T-cell (primary cell): ENCODE measurements at regions not wholly inside any gene's neighbourhood (a gene's known extent, or its start where the extent isn't known, plus 50 kb on each side); places are given as distances from the start of the nearest gene placed in this dataset.
"Not testable (repeated sequence)": the region's sequence is repeated elsewhere in the genome, so short reads cannot be mapped to it uniquely, and the experiment has no call there.

Experiments used
- ATAC-seq, 4 experiments: fragments of 200-7000 bp in 3 of 4; fragments of 150-1000 bp in 1 of 4; cut with Tn5 transposase; replicated peaks in 1 of 4; 1 replicate in 3 of 4; 2 replicates in 1 of 4; pipeline ENCODE4 v1.10.0; 2021; ENCODE audit warnings: moderate library complexity in 3 of 4, mild to moderate bottlenecking in 2 of 4, moderate number of reproducible peaks in 1 of 4
- CTCF ChIA-PET, 2 donors: fragments of 300-600 bp; sonication (Branson Sonifier 250); formaldehyde crosslinking; loops; one replicate each; lab custom pipeline; 2022; ENCODE audit warnings: antibody characterized with exemption in 2 of 2; lab: Charles Lee
- POLR2A ChIA-PET, 2 donors: fragments of 300-600 bp; sonication (Branson Sonifier 250); formaldehyde crosslinking; loops; one replicate each; lab custom pipeline; 2022; ENCODE audit warnings: antibody characterized with exemption in 2 of 2; lab: Charles Lee
- DNase-seq, 35 experiments: peaks; one replicate each; pipeline versions ENCODE4 v3.0.0 to v3.0.0-alpha.2; 2013 to 2023
- H3K27ac ChIP-seq: one replicate; pipeline ENCODE4 v1.5.1; 2013; ENCODE audit warnings: low read length
- H3K27me3 ChIP-seq, 2 experiments: replicated peaks in 1 of 2; 1 replicate in 1 of 2; 2 replicates in 1 of 2; pipeline versions ENCODE4 v1.6.1 to v1.7.0; 2013; ENCODE audit warnings: low read length in 1 of 2, mixed read lengths in 1 of 2; ENCODE audit not compliant: control insufficient read depth in 2 of 2, insufficient read depth in 2 of 2; ENCODE audit errors: extremely low read depth in 1 of 2
- H3K36me3 ChIP-seq, 2 donors: 1 replicate in 1 of 2; 2 replicates in 1 of 2; pipeline versions ENCODE4 v1.6.1 to v1.7.0; 2013; ENCODE audit warnings: low read length in 1 of 2; ENCODE audit not compliant: control insufficient read depth in 2 of 2, insufficient read depth in 1 of 2; ENCODE audit errors: extremely low read depth in 1 of 2
- H3K4me1 ChIP-seq, 2 experiments: 1 replicate in 1 of 2; 2 replicates in 1 of 2; pipeline versions ENCODE4 v1.6.1 to v1.7.0; 2013; ENCODE audit warnings: low read length in 2 of 2, mixed read lengths in 1 of 2; ENCODE audit not compliant: insufficient read depth in 2 of 2, control insufficient read depth in 1 of 2; ENCODE audit errors: extremely low read depth in 1 of 2
- H3K4me3 ChIP-seq, 2 donors: 1 replicate in 1 of 2; 2 replicates in 1 of 2; pipeline versions ENCODE4 v1.5.1 to v1.7.0; 2013; ENCODE audit warnings: mild to moderate bottlenecking in 2 of 2, low read length in 1 of 2, moderate library complexity in 1 of 2; ENCODE audit not compliant: control insufficient read depth in 1 of 2; ENCODE audit errors: extremely low read depth in 1 of 2
- H3K9me3 ChIP-seq: 2 replicates; pipeline ENCODE4 v1.7.0; 2013
- H3K27ac Mint-ChIP-seq, 2 donors: one replicate each; pipeline ENCODE4 v1.8.0; 2020 to 2021; ENCODE audit warnings: mild to moderate bottlenecking in 2 of 2, mixed read lengths in 2 of 2
- H3K27me3 Mint-ChIP-seq, 2 donors: one replicate each; pipeline ENCODE4 v1.8.0; 2021 to 2022; ENCODE audit warnings: mixed read lengths in 2 of 2
- H3K36me3 Mint-ChIP-seq: one replicate; pipeline ENCODE4 v1.8.0; 2021; ENCODE audit warnings: mixed read lengths
- H3K4me1 Mint-ChIP-seq, 3 donors: one replicate each; pipeline ENCODE4 v1.8.0; 2020 to 2022; ENCODE audit warnings: mixed read lengths in 3 of 3, mild to moderate bottlenecking in 1 of 3
- H3K4me3 Mint-ChIP-seq, 3 donors: one replicate each; pipeline ENCODE4 v1.8.0; 2020 to 2022; ENCODE audit warnings: mild to moderate bottlenecking in 3 of 3, mixed read lengths in 3 of 3, moderate library complexity in 3 of 3
- H3K9me3 Mint-ChIP-seq, 3 donors: one replicate each; pipeline ENCODE4 v1.8.0; 2020 to 2022; ENCODE audit warnings: mixed read lengths in 3 of 3
- WGBS: methylation state at CpG from one replicate; pipeline ENCODE4 v1.1.5; 2013; ENCODE audit warnings: missing lambda C conversion rate; ENCODE audit not compliant: insufficient coverage; 5-methylcytosine and 5-hydroxymethylcytosine counted together

- DNase-seq (no peak), ATAC-seq (no peak)
- no peak overlapping the region for H3K4me3 Mint-ChIP-seq
These were observed 901.6 kb upstream of the GOT2 start for GRCh38 chr16:59635674-59636073.

GRCh38 chr16:59634951-59635350 is 900.8 kb upstream of the GOT2 start:
- Mint-ChIP-seq H3K27ac (no peak overlapping the region), H3K4me1 (no peaks in the 10 kb centered on the region), H3K9me3 (peaks cover 0 to 15% (median 4%) of the 10 kb centered on the region in 3 donors), H3K27me3 (no peaks in the 10 kb centered on the region), H3K4me3 (no peak overlapping the region), H3K36me3 (no peaks in the 10 kb centered on the region)
- ChIA-PET CTCF (no interaction called here), POLR2A (no interaction called here)
- Histone ChIP-seq H3K4me3 (no peak overlapping the region), H3K36me3 (no peaks in the 10 kb centered on the region), H3K27ac (no peak overlapping the region), H3K4me1 (no peaks in the 10 kb centered on the region), H3K9me3 (no peaks in the 10 kb centered on the region), H3K27me3 (no peaks in the 10 kb centered on the region)
- DNase-seq = no peak
- WGBS = no CpG with 5 or more reads among the region's 1 CpG
- ATAC-seq = no peak

More at GRCh38 chr16:59635674-59636073, 901.6 kb upstream of the GOT2 start:
- H3K27me3 Mint-ChIP-seq = no peaks in the 10 kb centered on the region
- CTCF ChIA-PET = no interaction called here
- H3K9me3 ChIP-seq = no peaks in the 10 kb centered on the region
- H3K36me3 ChIP-seq = no peaks in the 10 kb centered on the region
- no peaks in the 10 kb centered on the region for H3K27me3 ChIP-seq
- no peaks in the 10 kb centered on the region for H3K4me1 Mint-ChIP-seq
- H3K36me3 Mint-ChIP-seq = no peaks in the 10 kb centered on the region
- no peak overlapping the region for H3K27ac ChIP-seq
- H3K9me3 Mint-ChIP-seq = peaks cover 0 to 15% (median 4%) of the 10 kb centered on the region in 3 donors
- POLR2A ChIA-PET = no interaction called here
- no peaks in the 10 kb centered on the region for H3K4me1 ChIP-seq
- no peak overlapping the region for H3K4me3 ChIP-seq
- H3K27ac Mint-ChIP-seq = no peak overlapping the region

- no peaks in the 10 kb centered on the region for H3K27me3 ChIP-seq
- no peak overlapping the region for H3K27ac ChIP-seq
- no peak for DNase-seq
- H3K4me3 ChIP-seq = no peak overlapping the region
- 83% methylated on average over 2 of the region's 4 CpGs for WGBS
- peaks cover 0 to 17% (median 5%) of the 10 kb centered on the region in 3 donors for H3K9me3 Mint-ChIP-seq
- no peaks in the 10 kb centered on the region for H3K4me1 Mint-ChIP-seq
- no peak overlapping the region for H3K27ac Mint-ChIP-seq
- no peaks in the 10 kb centered on the region for H3K4me1 ChIP-seq
- no peak overlapping the region for H3K4me3 Mint-ChIP-seq
- CTCF ChIA-PET = no interaction called here
- POLR2A ChIA-PET = no interaction called here
- ATAC-seq = no peak
- no peaks in the 10 kb centered on the region for H3K27me3 Mint-ChIP-seq
- no peaks in the 10 kb centered on the region for H3K36me3 Mint-ChIP-seq
- no peaks in the 10 kb centered on the region for H3K36me3 ChIP-seq
- no peaks in the 10 kb centered on the region for H3K9me3 ChIP-seq
These were observed 900.0 kb upstream of the GOT2 start for GRCh38 chr16:59634004-59634579.

- H3K4me3 Mint-ChIP-seq = no peak overlapping the region
- CTCF ChIA-PET = interaction anchor here in 1 of 2 donors (0.6 kb wide), 1 partner anchor 17 kb away, joined by 3 read pairs; no protein-coding TSS in a partner anchor
- H3K9me3 ChIP-seq = no peaks in the 10 kb centered on the region
- no peaks in the 10 kb centered on the region for H3K4me1 ChIP-seq
- DNase-seq (no peak), ATAC-seq (no peak)
- peaks cover 3 to 18% (median 5%) of the 10 kb centered on the region in 3 donors for H3K9me3 Mint-ChIP-seq
- POLR2A ChIA-PET = no interaction called here
- no peaks in the 10 kb centered on the region for H3K4me1 Mint-ChIP-seq
- H3K27ac ChIP-seq = no peak overlapping the region
- no peak overlapping the region for H3K4me3 ChIP-seq
- H3K36me3 ChIP-seq = no peaks in the 10 kb centered on the region
- no peaks in the 10 kb centered on the region for H3K27me3 ChIP-seq
- WGBS = 43% methylated on average over 2 of the region's 3 CpGs
- H3K27ac Mint-ChIP-seq = no peak overlapping the region
- no peaks in the 10 kb centered on the region for H3K27me3 Mint-ChIP-seq
- no peaks in the 10 kb centered on the region for H3K36me3 Mint-ChIP-seq
These were observed 898.2 kb upstream of the GOT2 start for GRCh38 chr16:59632276-59632855.

GRCh38 chr16:59624381-59624780 is 890.3 kb upstream of the GOT2 start:
- H3K9me3 ChIP-seq, H3K36me3 ChIP-seq, H3K27me3 Mint-ChIP-seq, DNase-seq, CTCF ChIA-PET, ATAC-seq, H3K4me1 ChIP-seq, H3K4me3 ChIP-seq, H3K27me3 ChIP-seq, H3K27ac ChIP-seq, H3K4me1 Mint-ChIP-seq, H3K4me3 Mint-ChIP-seq, H3K36me3 Mint-ChIP-seq, H3K27ac Mint-ChIP-seq, POLR2A ChIA-PET: not testable (repeated sequence)
- H3K9me3 Mint-ChIP-seq = peaks cover 7 to 30% (median 8%) of the 10 kb centered on the region in 3 donors
- WGBS = no CpG with 5 or more reads among the region's 2 CpGs

GRCh38 chr16:59614466-59615240 is 880.5 kb upstream of the GOT2 start:
- Histone ChIP-seq H3K36me3 (no peaks in the 10 kb centered on the region), H3K4me1 (no peaks in the 10 kb centered on the region), H3K9me3 (no peaks in the 10 kb centered on the region), H3K27ac (no peak overlapping the region), H3K27me3 (no peaks in the 10 kb centered on the region), H3K4me3 (no peak overlapping the region)
- POLR2A ChIA-PET = no interaction called here
- no peak overlapping the region for H3K4me3 Mint-ChIP-seq
- no peaks in the 10 kb centered on the region for H3K27me3 Mint-ChIP-seq
- H3K36me3 Mint-ChIP-seq = no peaks in the 10 kb centered on the region
- DNase-seq (no peak), ATAC-seq (no peak)
- peaks cover 4 to 33% (median 14%) of the 10 kb centered on the region in 3 donors for H3K9me3 Mint-ChIP-seq
- no CpG with 5 or more reads among the region's 2 CpGs for WGBS
- no peaks in the 10 kb centered on the region for H3K4me1 Mint-ChIP-seq
- H3K27ac Mint-ChIP-seq = no peak overlapping the region
- CTCF ChIA-PET = no interaction called here
